ENCODE measurements at regions not wholly inside any gene's neighbourhood (a gene's known extent, or its start where the extent isn't known, plus 50 kb on each side); places are given as distances from the start of the nearest gene placed in this dataset.

- Histone ChIP-seq H3K27ac (no peak overlapping the region), H3K4me3 (no peak overlapping the region), H3K9me3 (no peaks in the 10 kb centered on the region), H3K27me3 (ENCODE audit: insufficient read depth in 3 of 3, low read length in 2 of 3) (no peaks in the 10 kb centered on the region), H3K4me1 (no peaks in the 10 kb centered on the region), H3K36me3 (ENCODE audit: insufficient read depth in 1 of 2, low read depth in 1 of 2) (no peaks in the 10 kb centered on the region)
- DNase-seq (no peak), ATAC-seq (no peak)
- TF ChIP-seq CTCF (IDR thresholded peaks at IDR 0.05), result no peak
- intact Hi-C loops (cut with DNase I), result no loop called here
- WGBS, 3 donors, result 65 to 79% (median 66%) methylated on average over 3 of the region's 3 CpGs
Observed at GRCh38 chr4:157447195-157447594, 226.7 kb downstream of the GRIA2 start.

GRCh38 chr4:157444014-157444413 lies 223.5 kb downstream of the GRIA2 start:
- Histone ChIP-seq H3K9me3 (no peaks in the 10 kb centered on the region), H3K4me1 (no peaks in the 10 kb centered on the region), H3K27ac (no peak overlapping the region), H3K27me3 (ENCODE audit: insufficient read depth in 3 of 3, low read length in 2 of 3) (no peaks in the 10 kb centered on the region), H3K36me3 (ENCODE audit: insufficient read depth in 1 of 2, low read depth in 1 of 2) (no peaks in the 10 kb centered on the region), H3K4me3 (no peak overlapping the region)
- TF ChIP-seq CTCF (IDR thresholded peaks at IDR 0.05), result no peak
- DNase-seq, result peak in 1 of 2 donors; percentile 23
- no peak for ATAC-seq
- intact Hi-C loops (cut with DNase I), result no loop called here
- 93 to 98% (median 96%) methylated on average over 9 of the region's 9 CpGs for WGBS, 3 donors

- 91 to 94% (median 93%) methylated on average over 5 of the region's 5 CpGs for WGBS, 3 donors
- no peak overlapping the region for H3K27ac ChIP-seq
- DNase-seq, result no peak
- no peaks in the 10 kb centered on the region for H3K27me3 ChIP-seq (ENCODE audit: insufficient read depth in 3 of 3, low read length in 2 of 3)
- no peak overlapping the region for H3K4me3 ChIP-seq
- no peaks in the 10 kb centered on the region for H3K4me1 ChIP-seq
- no peak for TF ChIP-seq CTCF (IDR thresholded peaks at IDR 0.05)
- no peaks in the 10 kb centered on the region for H3K36me3 ChIP-seq (ENCODE audit: insufficient read depth in 1 of 2, low read depth in 1 of 2)
- no peaks in the 10 kb centered on the region for H3K9me3 ChIP-seq
- intact Hi-C loops (cut with DNase I), result no loop called here
- no peak for ATAC-seq
Observed at GRCh38 chr4:157443537-157443936, 223.0 kb downstream of the GRIA2 start.

DNA sequence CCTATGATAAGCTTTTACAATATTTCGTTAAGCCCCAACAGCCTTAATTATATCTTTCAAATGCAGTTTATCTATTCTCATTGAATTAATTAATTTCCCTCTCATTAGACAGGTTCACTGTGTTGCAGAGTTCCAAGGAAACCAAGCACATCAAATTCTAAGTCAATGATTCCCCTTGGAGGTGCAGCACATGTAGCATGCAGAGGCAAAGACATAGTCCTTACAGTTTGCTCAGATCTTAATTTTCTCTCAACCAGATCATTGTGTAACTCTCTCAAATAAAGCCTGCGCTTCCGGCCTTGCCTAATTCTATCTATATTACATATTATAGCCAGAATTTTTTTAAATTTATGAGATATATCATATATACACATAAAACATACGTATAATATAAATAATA lies 205.4 kb downstream of the GRIA2 start:
- intact Hi-C loops (cut with DNase I), result no loop called here
- Histone ChIP-seq H3K36me3 (ENCODE audit: insufficient read depth in 1 of 2, low read depth in 1 of 2) (no peaks in the 10 kb centered on the region), H3K27me3 (ENCODE audit: insufficient read depth in 3 of 3, low read length in 2 of 3) (no peaks in the 10 kb centered on the region), H3K9me3 (no peaks in the 10 kb centered on the region), H3K4me3 (no peak overlapping the region), H3K4me1 (no peaks in the 10 kb centered on the region), H3K27ac (no peak overlapping the region)
- DNase-seq (no peak), ATAC-seq (no peak)
- TF ChIP-seq CTCF (IDR thresholded peaks at IDR 0.05), result no peak
- 90% methylated on average over 4 of the region's 4 CpGs for WGBS, 3 donors

GRCh38 chr4:157423526-157424020 lies 203.0 kb downstream of the GRIA2 start:
- Histone ChIP-seq H3K27ac (no peak overlapping the region), H3K9me3 (no peaks in the 10 kb centered on the region), H3K27me3 (ENCODE audit: insufficient read depth in 3 of 3, low read length in 2 of 3) (no peaks in the 10 kb centered on the region), H3K4me1 (no peaks in the 10 kb centered on the region), H3K4me3 (no peak overlapping the region), H3K36me3 (ENCODE audit: insufficient read depth in 1 of 2, low read depth in 1 of 2) (no peaks in the 10 kb centered on the region)
- no peak for TF ChIP-seq CTCF (IDR thresholded peaks at IDR 0.05)
- intact Hi-C loops (cut with DNase I), result loop anchor here in 1 of 2 donors (2.0 kb wide), 1 partner anchor 13 kb away; no protein-coding TSS in a partner anchor
- DNase-seq, result no peak
- no peak for ATAC-seq

All from psoas muscle (tissue), 7 donors.